ENCODE measurements at regions not wholly inside any gene's neighbourhood (a gene's known extent, or its start where the extent isn't known, plus 50 kb on each side); places are given as distances from the start of the nearest gene placed in this dataset.

- no peak for DNase-seq (ENCODE audit: low spot score)
- H3K79me2 ChIP-seq (ENCODE audit: insufficient read depth, low read depth, low read length) = no peaks in the 10 kb centered on the region
- no peak overlapping the region for H2AFZ ChIP-seq (ENCODE audit: low read length)
- H3K4me1 ChIP-seq (ENCODE audit: insufficient read depth, low read length, poor library complexity, severe bottlenecking) = no peaks in the 10 kb centered on the region
- ChIA-PET POLR2A (interaction anchor here (0.5 to 1.5 kb wide), 3 partner anchors 16 to 428 kb away, joined by 3 to 5 read pairs (median 4); no protein-coding TSS in a partner anchor), CTCF (ENCODE audit: unreplicated experiment) (no interaction called here)
- no peak overlapping the region for H3K4me3 ChIP-seq (ENCODE audit: low read depth, low read length, poor library complexity, severe bottlenecking)
- H4K20me1 ChIP-seq (ENCODE audit: insufficient read depth, low read length) = no peaks in the 10 kb centered on the region
- TF ChIP-seq EZH2phosphoT487 (IDR thresholded peaks at IDR 0.05; ENCODE audit: borderline replicate concordance, low read depth, low read length) (no peak), CTCF (conservative IDR thresholded peaks at IDR 0.05; ENCODE audit: low read length) (no peak)
- H3K27ac ChIP-seq (ENCODE audit: low read depth, low read length, poor library complexity, severe bottlenecking) = no peak overlapping the region
- intact Hi-C loops (cut with micrococcal nuclease; ENCODE audit: unreplicated experiment) = no loop called here
- H3K4me2 ChIP-seq (ENCODE audit: low read length) = no peak overlapping the region
- no peaks in the 10 kb centered on the region for H3K9me3 ChIP-seq (ENCODE audit: low read length)
- no peaks in the 10 kb centered on the region for H3K9me2 ChIP-seq (ENCODE audit: insufficient read depth, low read length)
- no peaks in the 10 kb centered on the region for H3K36me3 ChIP-seq (ENCODE audit: insufficient read depth, low read length)
- BruUV-seq (replicated peaks) = no TSS peak
Measured at GRCh38 chr10:107277591-107277990, 113.1 kb upstream of the SORCS1 start.

GRCh38 chr10:107275806-107276205 is 111.3 kb upstream of the SORCS1 start:
- Histone ChIP-seq H3K36me3 (ENCODE audit: insufficient read depth, low read length) (no peaks in the 10 kb centered on the region), H3K9me3 (ENCODE audit: low read length) (no peaks in the 10 kb centered on the region), H3K4me3 (ENCODE audit: low read depth, low read length, poor library complexity, severe bottlenecking) (no peak overlapping the region), H3K27ac (ENCODE audit: low read depth, low read length, poor library complexity, severe bottlenecking) (no peak overlapping the region), H4K20me1 (ENCODE audit: insufficient read depth, low read length) (no peaks in the 10 kb centered on the region), H3K79me2 (ENCODE audit: insufficient read depth, low read depth, low read length) (no peaks in the 10 kb centered on the region), H3K9me2 (ENCODE audit: insufficient read depth, low read length) (no peaks in the 10 kb centered on the region), H3K4me1 (ENCODE audit: insufficient read depth, low read length, poor library complexity, severe bottlenecking) (no peaks in the 10 kb centered on the region), H3K4me2 (ENCODE audit: low read length) (no peak overlapping the region), H2AFZ (ENCODE audit: low read length) (no peak overlapping the region)
- DNase-seq (ENCODE audit: low spot score) = no peak
- ChIA-PET POLR2A (no interaction called here), CTCF (ENCODE audit: unreplicated experiment) (no interaction called here)
- no TSS peak for BruUV-seq (replicated peaks)
- intact Hi-C loops (cut with micrococcal nuclease; ENCODE audit: unreplicated experiment) = no loop called here
- no peak for TF ChIP-seq CTCF (conservative IDR thresholded peaks at IDR 0.05; ENCODE audit: low read length)
- TF ChIP-seq EZH2phosphoT487 (IDR thresholded peaks at IDR 0.05; ENCODE audit: borderline replicate concordance, low read depth, low read length) = no peak

GRCh38 chr10:107269626-107270025 is 105.1 kb upstream of the SORCS1 start:
- CTCF ChIA-PET (ENCODE audit: unreplicated experiment) = no interaction called here
- H3K36me3 ChIP-seq (ENCODE audit: insufficient read depth, low read length) = no peaks in the 10 kb centered on the region
- no peaks in the 10 kb centered on the region for H4K20me1 ChIP-seq (ENCODE audit: insufficient read depth, low read length)
- DNase-seq (ENCODE audit: low spot score) = no peak
- intact Hi-C loops (cut with micrococcal nuclease; ENCODE audit: unreplicated experiment) = no loop called here
- H3K27ac ChIP-seq (ENCODE audit: low read depth, low read length, poor library complexity, severe bottlenecking) = no peak overlapping the region
- H2AFZ ChIP-seq (ENCODE audit: low read length) = no peak overlapping the region
- no peaks in the 10 kb centered on the region for H3K9me2 ChIP-seq (ENCODE audit: insufficient read depth, low read length)
- no peaks in the 10 kb centered on the region for H3K9me3 ChIP-seq (ENCODE audit: low read length)
- POLR2A ChIA-PET = no interaction called here
- H3K4me3 ChIP-seq (ENCODE audit: low read depth, low read length, poor library complexity, severe bottlenecking) = no peak overlapping the region
- no peaks in the 10 kb centered on the region for H3K79me2 ChIP-seq (ENCODE audit: insufficient read depth, low read depth, low read length)
- BruUV-seq (replicated peaks) = no TSS peak
- H3K4me1 ChIP-seq (ENCODE audit: insufficient read depth, low read length, poor library complexity, severe bottlenecking) = no peaks in the 10 kb centered on the region
- H3K4me2 ChIP-seq (ENCODE audit: low read length) = no peak overlapping the region
- TF ChIP-seq CTCF (conservative IDR thresholded peaks at IDR 0.05; ENCODE audit: low read length) = no peak
- no peak for TF ChIP-seq EZH2phosphoT487 (IDR thresholded peaks at IDR 0.05; ENCODE audit: borderline replicate concordance, low read depth, low read length)

All from OCI-LY7 (cell line).